SU-DHL-6 (cell line): ENCODE measurements at regions not wholly inside any gene's neighbourhood (a gene's known extent, or its start where the extent isn't known, plus 50 kb on each side); places are given as distances from the start of the nearest gene placed in this dataset.

Source experiments
- H2AFZ ChIP-seq: fragments of 200-600 bp; sonication (generic); 2 replicates; pipeline ENCODE4 v1.6.1; 2014; ENCODE audit warnings: low read depth, mild to moderate bottlenecking, moderate library complexity, mixed read lengths, antibody characterized with exemption, low read length; ENCODE audit not compliant: severe bottlenecking
- H3F3A ChIP-seq: fragments of 200-600 bp; shearing (Covaris generic); 2 replicates; pipeline ENCODE4 v1.6.0; 2016; ENCODE audit warnings: antibody characterized with exemption, mild to moderate bottlenecking; ENCODE audit not compliant: insufficient read depth
- H3K27ac ChIP-seq: fragments of 200-600 bp; sonication (generic); 2 replicates; pipeline ENCODE4 v1.5.1; 2016; ENCODE audit warnings: low read depth, mild to moderate bottlenecking, low read length, moderate library complexity, mixed read lengths
- H3K27me3 ChIP-seq: fragments of 200-600 bp; sonication (generic), shearing (Covaris generic); 2 replicates; pipeline ENCODE4 v1.6.0; 2014; ENCODE audit warnings: mild to moderate bottlenecking, low read length
- H3K36me3 ChIP-seq: fragments of 200-600 bp; sonication (generic); 2 replicates; pipeline ENCODE4 v1.6.1; 2014; ENCODE audit warnings: mild to moderate bottlenecking, low read length, mixed read lengths
- H3K4me2 ChIP-seq: fragments of 300-600, 200-600 bp; shearing (Covaris generic), sonication (generic); 2 replicates; pipeline ENCODE4 v1.6.0; 2014; ENCODE audit warnings: low read length, low read depth, mild to moderate bottlenecking; ENCODE audit not compliant: poor library complexity, severe bottlenecking
- H3K4me3 ChIP-seq: fragments of 200-600 bp; sonication (generic); 2 replicates; pipeline ENCODE4 v1.5.1; 2014; ENCODE audit warnings: antibody characterized with exemption, low read length, mild to moderate bottlenecking, mixed read lengths; ENCODE audit not compliant: insufficient read depth, poor library complexity, severe bottlenecking
- H3K79me2 ChIP-seq: fragments of 200-600 bp; sonication (generic); 2 replicates; pipeline ENCODE4 v1.6.1; 2014; ENCODE audit warnings: mild to moderate bottlenecking, low read length, moderate library complexity; ENCODE audit not compliant: insufficient read depth
- H3K9ac ChIP-seq: fragments of 200-600 bp; sonication (generic); 2 replicates; pipeline ENCODE4 v1.7.0; 2014; ENCODE audit warnings: mild to moderate bottlenecking, low read length
- H3K9me2 ChIP-seq: fragments of 200-600 bp; sonication (generic); replicated peaks from 2 replicates; pipeline ENCODE4 v1.6.1; 2014; ENCODE audit warnings: low read length; ENCODE audit not compliant: insufficient read depth
- H3K9me3 ChIP-seq: fragments of 200-600 bp; sonication (generic); 2 replicates; pipeline ENCODE4 v1.6.1; 2014; ENCODE audit warnings: low read length, mixed read lengths; ENCODE audit not compliant: insufficient read depth
- H4K20me1 ChIP-seq: fragments of 200-600 bp; sonication (generic); 2 replicates; pipeline ENCODE4 v1.6.1; 2014; ENCODE audit warnings: low read depth, mild to moderate bottlenecking, antibody characterized with exemption, low read length, moderate library complexity, mixed read lengths
- EZH2phosphoT487 ChIP-seq: fragments of 200-600 bp; sonication (generic), shearing (Covaris generic); conservative IDR thresholded peaks from 2 replicates; pipeline ENCODE4 v1.6.1; 2018; ENCODE audit warnings: mild to moderate bottlenecking, antibody characterized with exemption, low read length, moderate library complexity, mixed read lengths
- TF ChIP-seq, protein P1 (sequence below): fragments of 200-600 bp; sonication (generic); IDR thresholded peaks from one replicate; pipeline ENCODE4 v1.5.1; 2017; ENCODE audit warnings: antibody characterized with exemption, mild to moderate bottlenecking, low read length, moderate library complexity; ENCODE audit not compliant: insufficient read depth, poor library complexity, severe bottlenecking

DNA sequence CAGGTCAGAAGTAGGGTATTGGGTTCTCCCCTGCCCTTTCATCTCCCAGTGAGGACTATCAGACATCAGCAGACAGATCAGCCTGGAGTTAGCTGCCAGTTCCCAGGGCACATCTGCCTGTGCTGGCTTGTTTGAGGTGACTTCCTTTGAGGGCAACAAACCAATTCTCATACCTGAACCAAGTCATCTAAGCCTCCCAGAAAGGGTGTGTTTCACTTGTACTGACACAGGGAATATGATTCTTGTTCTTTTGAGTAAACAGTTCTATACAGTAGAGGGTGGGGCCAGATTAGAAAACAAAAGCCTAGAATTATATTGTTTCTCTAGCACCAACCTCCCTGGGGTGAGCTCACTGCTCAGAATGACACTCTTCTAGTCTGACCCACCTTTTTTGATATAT, 591.9 kb downstream of the SLC4A3 start:
- no peaks in the 10 kb centered on the region for H3K79me2 ChIP-seq
- H4K20me1 ChIP-seq: no peaks in the 10 kb centered on the region
- no peaks in the 10 kb centered on the region for H3K36me3 ChIP-seq
- H3K27ac ChIP-seq: no peak overlapping the region
- no peaks in the 10 kb centered on the region for H3K9me3 ChIP-seq
- no peak overlapping the region for H3K4me3 ChIP-seq
- no peak overlapping the region for H3K9ac ChIP-seq
- no peak overlapping the region for H2AFZ ChIP-seq
- no peak overlapping the region for H3K4me2 ChIP-seq
- no peaks in the 10 kb centered on the region for H3K9me2 ChIP-seq
- no peak for TF ChIP-seq EZH2phosphoT487
- TF ChIP-seq, protein P1, sequence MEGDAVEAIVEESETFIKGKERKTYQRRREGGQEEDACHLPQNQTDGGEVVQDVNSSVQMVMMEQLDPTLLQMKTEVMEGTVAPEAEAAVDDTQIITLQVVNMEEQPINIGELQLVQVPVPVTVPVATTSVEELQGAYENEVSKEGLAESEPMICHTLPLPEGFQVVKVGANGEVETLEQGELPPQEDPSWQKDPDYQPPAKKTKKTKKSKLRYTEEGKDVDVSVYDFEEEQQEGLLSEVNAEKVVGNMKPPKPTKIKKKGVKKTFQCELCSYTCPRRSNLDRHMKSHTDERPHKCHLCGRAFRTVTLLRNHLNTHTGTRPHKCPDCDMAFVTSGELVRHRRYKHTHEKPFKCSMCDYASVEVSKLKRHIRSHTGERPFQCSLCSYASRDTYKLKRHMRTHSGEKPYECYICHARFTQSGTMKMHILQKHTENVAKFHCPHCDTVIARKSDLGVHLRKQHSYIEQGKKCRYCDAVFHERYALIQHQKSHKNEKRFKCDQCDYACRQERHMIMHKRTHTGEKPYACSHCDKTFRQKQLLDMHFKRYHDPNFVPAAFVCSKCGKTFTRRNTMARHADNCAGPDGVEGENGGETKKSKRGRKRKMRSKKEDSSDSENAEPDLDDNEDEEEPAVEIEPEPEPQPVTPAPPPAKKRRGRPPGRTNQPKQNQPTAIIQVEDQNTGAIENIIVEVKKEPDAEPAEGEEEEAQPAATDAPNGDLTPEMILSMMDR: no peak
- no peaks in the 10 kb centered on the region for H3K27me3 ChIP-seq
- H3F3A ChIP-seq: no peaks in the 10 kb centered on the region

GRCh38 chr2:220220009-220220408, 592.6 kb downstream of the SLC4A3 start:
- no peaks in the 10 kb centered on the region for H3F3A ChIP-seq
- no peak for TF ChIP-seq EZH2phosphoT487
- no peaks in the 10 kb centered on the region for H3K36me3 ChIP-seq
- no peaks in the 10 kb centered on the region for H4K20me1 ChIP-seq
- no peak overlapping the region for H3K4me3 ChIP-seq
- H3K9me3 ChIP-seq: no peaks in the 10 kb centered on the region
- no peaks in the 10 kb centered on the region for H3K79me2 ChIP-seq
- no peak overlapping the region for H3K9ac ChIP-seq
- H2AFZ ChIP-seq: no peak overlapping the region
- no peaks in the 10 kb centered on the region for H3K27me3 ChIP-seq
- no peaks in the 10 kb centered on the region for H3K9me2 ChIP-seq
- no peak overlapping the region for H3K27ac ChIP-seq
- no peak overlapping the region for H3K4me2 ChIP-seq

GRCh38 chr2:220221992-220222391, 594.6 kb downstream of the SLC4A3 start:
- Histone ChIP-seq H3K79me2 (no peaks in the 10 kb centered on the region), H4K20me1 (no peaks in the 10 kb centered on the region), H3K9me2 (no peaks in the 10 kb centered on the region), H3K27ac (no peak overlapping the region), H3K36me3 (no peaks in the 10 kb centered on the region), H3K9ac (no peak overlapping the region), H3K27me3 (no peaks in the 10 kb centered on the region), H3K4me2 (no peak overlapping the region), H3K4me3 (no peak overlapping the region), H3K9me3 (no peaks in the 10 kb centered on the region), H2AFZ (no peak overlapping the region), H3F3A (no peaks in the 10 kb centered on the region)
- TF ChIP-seq EZH2phosphoT487: no peak
- TF ChIP-seq, protein P1: no peak

DNA sequence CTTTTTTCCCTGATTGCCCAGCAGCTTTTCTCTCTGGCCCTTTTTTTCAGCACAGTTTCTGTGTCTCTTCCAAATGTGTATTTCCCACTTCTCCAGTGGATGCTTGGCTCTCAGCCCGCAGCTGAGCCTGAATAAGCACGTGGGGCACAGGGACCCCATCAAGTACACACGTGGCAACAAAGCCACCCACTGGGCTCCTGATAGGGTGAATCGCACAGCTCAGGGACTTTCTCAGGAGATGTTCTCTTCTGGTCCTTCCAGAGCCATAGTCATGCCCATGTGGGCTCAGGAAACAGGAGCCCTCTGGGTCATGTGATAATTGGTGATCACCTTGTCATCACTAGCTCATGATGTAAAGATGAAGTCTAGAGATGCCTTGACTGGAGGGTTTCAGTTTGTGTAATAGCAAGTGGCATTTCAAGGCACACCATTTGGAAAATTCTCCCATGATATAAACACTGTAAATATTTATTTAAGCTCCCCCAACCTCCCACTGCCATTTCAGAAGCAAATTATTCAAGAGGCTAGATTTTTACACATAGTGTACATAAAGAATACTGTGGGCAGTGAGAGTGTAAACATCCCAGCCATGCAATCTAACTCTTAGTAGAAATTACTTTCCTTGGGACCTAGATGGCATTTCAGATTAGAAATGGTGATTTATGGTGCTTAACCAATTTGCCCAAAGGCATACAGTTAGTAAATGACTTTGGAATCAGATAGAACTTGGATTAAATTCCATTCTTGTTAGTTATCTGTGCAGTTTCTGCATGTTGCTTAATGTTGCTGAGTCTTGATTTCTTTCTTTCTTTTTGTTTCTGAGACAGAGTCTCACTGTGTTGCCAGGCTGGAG, 597.5 kb downstream of the SLC4A3 start:
- Histone ChIP-seq H3K27me3 (no peaks in the 10 kb centered on the region), H2AFZ (no peak overlapping the region), H3K27ac (no peak overlapping the region)

More for the DNA sequence above, 597.5 kb downstream of the SLC4A3 start:
- Histone ChIP-seq H3F3A (no peaks in the 10 kb centered on the region), H4K20me1 (no peaks in the 10 kb centered on the region), H3K4me2 (no peak overlapping the region), H3K36me3 (no peaks in the 10 kb centered on the region), H3K79me2 (no peaks in the 10 kb centered on the region), H3K9me3 (no peaks in the 10 kb centered on the region), H3K4me3 (no peak overlapping the region), H3K9me2 (no peaks in the 10 kb centered on the region), H3K9ac (no peak overlapping the region)
- TF ChIP-seq EZH2phosphoT487: no peak
- TF ChIP-seq, protein P1: no peak
